HepG2 (cell line): ENCODE measurements at regions not wholly inside any gene's neighbourhood (a gene's known extent, or its start where the extent isn't known, plus 50 kb on each side); places are given as distances from the start of the nearest gene placed in this dataset.

Source experiments
- LCORL ChIP-seq, 2 experiments: fragments of 450-650 bp in 1 of 2; sonication (generic) in 1 of 2; formaldehyde crosslinking in 1 of 2; IDR thresholded peaks; 2 replicates each; pipeline versions ENCODE4 v1.5.0 to v1.6.1; 2017 to 2020; ENCODE audit warnings: antibody characterized with exemption in 1 of 2, missing genetic modification reagents in 1 of 2
- SKI ChIP-seq: fragments of 450-650 bp; IDR thresholded peaks from one replicate; pipeline ENCODE4 v1.6.1; 2018; ENCODE audit warnings: mild to moderate bottlenecking; ENCODE audit not compliant: partially characterized antibody
- ZNF839 ChIP-seq: sonication (generic); formaldehyde crosslinking; IDR thresholded peaks from 2 replicates; pipeline ENCODE4 v1.4.0; 2020; ENCODE audit warnings: missing genetic modification reagents, mild to moderate bottlenecking, borderline replicate concordance

DNA sequence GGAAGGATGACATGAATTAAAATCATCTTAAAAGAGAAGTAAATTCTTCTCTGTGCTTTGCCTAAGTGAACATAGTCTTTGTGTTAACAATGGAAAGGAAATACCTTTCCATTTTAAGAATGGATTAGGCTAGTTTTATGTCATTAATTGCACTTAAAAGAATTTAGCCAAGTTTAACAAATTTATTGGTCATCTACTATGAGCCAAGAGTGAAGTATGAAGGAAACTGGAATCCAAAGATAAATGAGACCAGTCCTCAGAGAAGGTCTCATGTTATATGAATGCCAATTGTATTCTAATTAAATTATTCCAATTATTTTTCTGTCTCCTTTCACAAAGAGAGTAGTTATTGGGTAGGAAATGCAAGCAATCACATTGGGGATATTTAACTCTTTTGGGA, 741.3 kb upstream of the SOX9 start:
- no peak for TF ChIP-seq ZNF839 (CRISPR knock-in tag)
- TF ChIP-seq LCORL (IDR thresholded peaks at IDR 0.05): no peak
- TF ChIP-seq LCORL (CRISPR knock-in tag; IDR thresholded peaks at IDR 0.05): no peak
- TF ChIP-seq SKI: no peak
